Body of pancreas (tissue), 4 donors: ENCODE measurements at regions not wholly inside any gene's neighbourhood (a gene's known extent, or its start where the extent isn't known, plus 50 kb on each side); places are given as distances from the start of the nearest gene placed in this dataset.

Experiments used
- ATAC-seq: fragments of 150-250 bp; one replicate; pipeline ENCODE4 v1.9.1; 2016
- DNase-seq, 4 donors: peaks; one replicate each; pipeline ENCODE4 v3.0.0-alpha.2; 2019
- H3K27ac ChIP-seq, 4 donors: fragments of 200-600 bp; sonication (generic); 1 replicate in 3 of 4; 2 replicates in 1 of 4; pipeline versions ENCODE4 v1.5.1 to v1.6.1; 2016 to 2019; ENCODE audit warnings: mild to moderate bottlenecking in 1 of 4, mixed read lengths in 1 of 4, moderate library complexity in 1 of 4
- H3K27me3 ChIP-seq, 2 donors: fragments of 200-600 bp; sonication (generic); one replicate each; pipeline ENCODE4 v1.6.0; 2016; ENCODE audit warnings: mild to moderate bottlenecking in 1 of 2
- H3K36me3 ChIP-seq, 2 donors: fragments of 200-600 bp; sonication (generic); replicated peaks in 1 of 2; 2 replicates each; pipeline ENCODE4 v1.5.1; 2016; ENCODE audit warnings: low read depth in 2 of 2; ENCODE audit not compliant: insufficient read depth in 1 of 2
- H3K4me1 ChIP-seq: fragments of 200-600 bp; sonication (generic); one replicate; pipeline ENCODE4 v1.6.0; 2016
- H3K4me3 ChIP-seq, 2 donors: fragments of 200-600 bp; sonication (generic); 1 replicate in 1 of 2; 2 replicates in 1 of 2; pipeline ENCODE4 v1.5.1; 2016 to 2019
- H3K9me3 ChIP-seq, 3 donors: fragments of 200-600 bp; sonication (generic); 1 replicate in 2 of 3; 2 replicates in 1 of 3; pipeline ENCODE4 v1.5.1; 2016
- POLR2A ChIP-seq, 3 donors: fragments of 450-650 bp; IDR thresholded peaks; one replicate each; pipeline ENCODE4 v1.6.1; 2016; ENCODE audit warnings: antibody characterized with exemption in 3 of 3, mild to moderate bottlenecking in 2 of 3
- WGBS, 2 donors: methylation state at CpG; one replicate each; pipeline ENCODE4 v1.1.5; 2017; 5-methylcytosine and 5-hydroxymethylcytosine counted together
- intact Hi-C: fragments of 100-400 bp; cut with DNase I; formaldehyde crosslinking; loops from one replicate; pipeline ENCODE4 v1.15.1; 2023
- TF ChIP-seq, protein P1 (sequence below), 7 experiments: fragments of 450-650 bp in 4 of 7; fragments of 200-600 bp in 3 of 7; sonication (generic) in 3 of 7; IDR thresholded peaks; one replicate each; pipeline ENCODE4 v1.5.1; 2016 to 2019; ENCODE audit warnings: antibody characterized with exemption in 7 of 7

DNA sequence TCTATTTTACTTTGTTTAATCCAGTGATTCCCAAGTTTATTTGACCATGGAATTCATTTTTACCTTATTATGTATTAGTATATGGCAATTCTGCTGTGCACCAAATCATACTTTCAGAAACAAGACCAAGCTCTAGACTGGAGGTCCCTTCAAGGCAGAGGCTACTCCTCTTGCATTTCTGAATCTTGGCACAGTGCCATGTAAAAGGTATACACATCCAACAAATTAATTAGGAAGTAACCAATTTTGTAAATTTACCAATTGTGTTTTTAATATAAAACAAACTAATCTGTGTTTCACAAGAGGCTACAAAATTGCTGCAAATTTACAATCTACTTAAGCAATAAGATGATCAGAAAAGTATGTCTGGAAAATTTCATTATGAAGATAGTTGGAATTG is 712.2 kb upstream of the HS3ST1 start:
- Histone ChIP-seq H3K27me3 (no peaks in the 10 kb centered on the region), H3K36me3 (no peaks in the 10 kb centered on the region), H3K27ac (no peak overlapping the region), H3K4me3 (no peak overlapping the region), H3K9me3 (no peaks in the 10 kb centered on the region), H3K4me1 (no peaks in the 10 kb centered on the region)
- ATAC-seq: no peak
- no peak for DNase-seq
- no peak for TF ChIP-seq POLR2A (IDR thresholded peaks at IDR 0.05)
- TF ChIP-seq, protein P1, sequence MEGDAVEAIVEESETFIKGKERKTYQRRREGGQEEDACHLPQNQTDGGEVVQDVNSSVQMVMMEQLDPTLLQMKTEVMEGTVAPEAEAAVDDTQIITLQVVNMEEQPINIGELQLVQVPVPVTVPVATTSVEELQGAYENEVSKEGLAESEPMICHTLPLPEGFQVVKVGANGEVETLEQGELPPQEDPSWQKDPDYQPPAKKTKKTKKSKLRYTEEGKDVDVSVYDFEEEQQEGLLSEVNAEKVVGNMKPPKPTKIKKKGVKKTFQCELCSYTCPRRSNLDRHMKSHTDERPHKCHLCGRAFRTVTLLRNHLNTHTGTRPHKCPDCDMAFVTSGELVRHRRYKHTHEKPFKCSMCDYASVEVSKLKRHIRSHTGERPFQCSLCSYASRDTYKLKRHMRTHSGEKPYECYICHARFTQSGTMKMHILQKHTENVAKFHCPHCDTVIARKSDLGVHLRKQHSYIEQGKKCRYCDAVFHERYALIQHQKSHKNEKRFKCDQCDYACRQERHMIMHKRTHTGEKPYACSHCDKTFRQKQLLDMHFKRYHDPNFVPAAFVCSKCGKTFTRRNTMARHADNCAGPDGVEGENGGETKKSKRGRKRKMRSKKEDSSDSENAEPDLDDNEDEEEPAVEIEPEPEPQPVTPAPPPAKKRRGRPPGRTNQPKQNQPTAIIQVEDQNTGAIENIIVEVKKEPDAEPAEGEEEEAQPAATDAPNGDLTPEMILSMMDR (IDR thresholded peaks at IDR 0.05): no peak
- intact Hi-C loops: no loop called here

DNA sequence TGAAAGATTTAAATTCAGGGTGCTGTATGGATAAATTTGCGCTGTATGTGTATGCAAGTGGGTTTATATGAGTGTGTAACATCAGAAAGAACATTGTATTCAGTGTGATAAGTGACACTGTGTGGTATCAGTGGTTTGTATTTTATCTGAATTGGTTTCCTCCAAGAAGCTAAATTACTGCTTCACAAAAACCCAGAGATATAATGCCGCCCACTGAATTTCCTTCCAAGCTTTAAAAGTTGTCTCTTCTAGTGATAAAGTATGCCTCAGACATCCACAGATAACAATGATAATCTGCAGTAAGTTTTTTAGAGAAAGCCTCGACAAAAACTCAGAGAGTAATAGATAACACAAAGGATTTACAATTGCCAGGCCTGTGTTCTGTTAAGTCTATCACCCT is 710.6 kb upstream of the HS3ST1 start:
- DNase-seq: no peak
- no peak for ATAC-seq
- Histone ChIP-seq H3K9me3 (no peaks in the 10 kb centered on the region), H3K4me1 (no peaks in the 10 kb centered on the region), H3K36me3 (no peaks in the 10 kb centered on the region), H3K4me3 (no peak overlapping the region), H3K27ac (no peak overlapping the region), H3K27me3 (no peaks in the 10 kb centered on the region)
- TF ChIP-seq, protein P1 (IDR thresholded peaks at IDR 0.05): no peak
- intact Hi-C loops: no loop called here
- 49 to 59% methylated on average over 3 of the region's 3 CpGs for WGBS, 2 donors

DNA sequence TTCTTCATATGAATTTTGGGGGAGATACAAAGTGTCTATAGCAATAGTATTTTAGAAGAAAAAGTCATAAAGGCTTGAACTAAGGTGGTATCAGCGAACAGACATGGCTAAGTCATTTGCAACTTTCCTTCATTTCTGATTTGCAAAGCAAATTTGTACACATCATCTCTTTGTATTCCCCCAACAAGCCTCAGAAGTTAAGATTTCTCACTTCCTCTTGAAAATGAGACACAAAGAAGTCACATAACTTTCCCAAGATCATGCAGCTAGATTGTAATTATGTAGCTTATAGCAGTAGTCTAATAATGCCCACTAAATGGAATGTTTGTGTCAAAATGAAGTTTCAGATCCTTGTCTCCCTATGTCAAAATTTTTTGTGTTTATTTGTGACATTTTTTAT is 709.8 kb upstream of the HS3ST1 start:
- intact Hi-C loops: no loop called here
- H3K4me3 ChIP-seq: no peak overlapping the region
- H3K27ac ChIP-seq: no peak overlapping the region
- no peaks in the 10 kb centered on the region for H3K36me3 ChIP-seq
- no peaks in the 10 kb centered on the region for H3K4me1 ChIP-seq
- ATAC-seq: no peak
- H3K9me3 ChIP-seq: no peaks in the 10 kb centered on the region
- WGBS, 2 donors: 47 to 71% methylated on average over 1 of the region's 1 CpG
- no peak for TF ChIP-seq POLR2A (IDR thresholded peaks at IDR 0.05)
- TF ChIP-seq, protein P1 (IDR thresholded peaks at IDR 0.05): no peak
- no peaks in the 10 kb centered on the region for H3K27me3 ChIP-seq
- no peak for DNase-seq

DNA sequence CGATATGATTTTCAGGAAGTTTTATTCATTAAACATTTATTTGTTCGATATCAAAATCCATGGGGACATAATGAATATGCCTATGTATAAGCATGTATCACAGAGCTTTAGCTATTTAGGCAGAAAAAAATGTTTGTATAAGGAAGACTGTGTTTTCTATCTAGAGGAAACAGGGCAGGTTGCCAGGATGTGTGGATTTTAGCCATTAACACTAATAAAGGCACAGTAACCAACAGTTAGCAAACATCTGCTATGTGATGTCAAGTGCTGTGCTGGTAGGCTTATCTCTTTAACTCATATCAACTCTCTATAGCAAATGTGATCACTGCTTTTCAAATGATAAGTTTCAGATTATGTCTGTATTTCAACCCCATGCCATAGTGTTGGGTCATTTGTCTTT is 708.9 kb upstream of the HS3ST1 start:
- Histone ChIP-seq H3K36me3 (no peaks in the 10 kb centered on the region), H3K27ac (no peak overlapping the region), H3K4me3 (no peak overlapping the region), H3K4me1 (no peaks in the 10 kb centered on the region), H3K27me3 (no peaks in the 10 kb centered on the region), H3K9me3 (no peaks in the 10 kb centered on the region)
- WGBS, 2 donors: 31 to 50% methylated on average over 2 of the region's 2 CpGs
- DNase-seq: peak in 2 of 4 donors; percentile 4 to 8
- ATAC-seq: no peak
- TF ChIP-seq, protein P1 (IDR thresholded peaks at IDR 0.05): no peak
- TF ChIP-seq POLR2A (IDR thresholded peaks at IDR 0.05): no peak
- intact Hi-C loops: no loop called here

DNA sequence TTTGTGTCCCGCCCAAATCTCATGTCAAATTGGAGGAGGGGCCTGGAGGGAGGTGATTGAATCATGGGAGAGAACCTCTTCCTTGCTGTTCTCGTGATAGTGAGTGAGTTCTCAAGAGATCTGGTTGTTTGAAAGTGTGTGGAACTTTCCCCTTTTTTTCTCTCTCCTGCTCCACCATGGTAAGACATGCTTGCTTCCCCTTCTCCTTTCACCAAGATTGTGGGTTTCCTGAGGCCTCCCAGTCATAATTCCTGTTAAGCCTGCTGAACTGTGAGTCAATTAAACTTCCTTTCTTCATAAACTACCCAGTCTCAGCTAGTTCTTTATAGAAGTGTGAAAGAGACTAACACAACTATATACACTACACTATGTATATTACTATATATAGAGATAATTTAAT is 697.8 kb upstream of the HS3ST1 start:
- H3K4me1 ChIP-seq: no peaks in the 10 kb centered on the region
- no peak overlapping the region for H3K4me3 ChIP-seq
- no peaks in the 10 kb centered on the region for H3K36me3 ChIP-seq
- H3K27me3 ChIP-seq: no peaks in the 10 kb centered on the region
- H3K9me3 ChIP-seq: no peaks in the 10 kb centered on the region
- intact Hi-C loops: no loop called here
- TF ChIP-seq POLR2A (IDR thresholded peaks at IDR 0.05): no peak
- TF ChIP-seq, protein P1 (IDR thresholded peaks at IDR 0.05): no peak
- no peak overlapping the region for H3K27ac ChIP-seq
- no peak for ATAC-seq
- DNase-seq: no peak
- WGBS, 2 donors: 37 to 56% methylated on average over 2 of the region's 2 CpGs
